ENCODE measurements at regions not wholly inside any gene's neighbourhood (a gene's known extent, or its start where the extent isn't known, plus 50 kb on each side); places are given as distances from the start of the nearest gene placed in this dataset.

- DNase-seq (ENCODE audit: low spot score) = peak; percentile 53
- Histone ChIP-seq H3K4me1 (ENCODE audit: control insufficient read depth in 1 of 2, low read depth in 2 of 2) (peaks cover 0 to 5% of the 10 kb centered on the region in 2 donors), H3K27ac (no peak overlapping the region), H3K36me3 (no peaks in the 10 kb centered on the region), H3K27me3 (replicated peaks; ENCODE audit: insufficient read depth) (no peaks in the 10 kb centered on the region), H3K4me3 (no peak overlapping the region), H3K9me3 (no peaks in the 10 kb centered on the region)
- no peak for ATAC-seq (ENCODE audit: insufficient number of reproducible peaks, low FRiP score, low read depth)
- peak; percentile 95 for TF ChIP-seq CTCF (IDR thresholded peaks at IDR 0.05)
These were observed 185.9 kb downstream of the MTX2 start for GRCh38 chr2:176454893-176455815.

- ATAC-seq (ENCODE audit: insufficient number of reproducible peaks, low FRiP score, low read depth) (no peak), DNase-seq (ENCODE audit: low spot score) (no peak)
- no peak for TF ChIP-seq CTCF (IDR thresholded peaks at IDR 0.05)
- H3K4me3 ChIP-seq = no peak overlapping the region
- no peak overlapping the region for H3K27ac ChIP-seq
- H3K4me1 ChIP-seq (ENCODE audit: control insufficient read depth in 1 of 2, low read depth in 2 of 2) = peaks cover 0 to 5% of the 10 kb centered on the region in 2 donors
- no peaks in the 10 kb centered on the region for H3K9me3 ChIP-seq
- H3K27me3 ChIP-seq (replicated peaks; ENCODE audit: insufficient read depth) = no peaks in the 10 kb centered on the region
- H3K36me3 ChIP-seq = no peaks in the 10 kb centered on the region
These were observed 186.6 kb downstream of the MTX2 start for GRCh38 chr2:176455816-176456291.

GRCh38 chr2:176457481-176457880 is 188.2 kb downstream of the MTX2 start:
- no peak overlapping the region for H3K27ac ChIP-seq
- DNase-seq (ENCODE audit: low spot score) (no peak), ATAC-seq (ENCODE audit: insufficient number of reproducible peaks, low FRiP score, low read depth) (no peak)
- TF ChIP-seq CTCF (IDR thresholded peaks at IDR 0.05) = no peak
- no peak overlapping the region for H3K4me3 ChIP-seq
- peaks cover 3 to 15% of the 10 kb centered on the region in 2 donors for H3K4me1 ChIP-seq (ENCODE audit: control insufficient read depth in 1 of 2, low read depth in 2 of 2)
- H3K9me3 ChIP-seq = no peaks in the 10 kb centered on the region
- no peaks in the 10 kb centered on the region for H3K27me3 ChIP-seq (replicated peaks; ENCODE audit: insufficient read depth)
- H3K36me3 ChIP-seq = no peaks in the 10 kb centered on the region

DNA sequence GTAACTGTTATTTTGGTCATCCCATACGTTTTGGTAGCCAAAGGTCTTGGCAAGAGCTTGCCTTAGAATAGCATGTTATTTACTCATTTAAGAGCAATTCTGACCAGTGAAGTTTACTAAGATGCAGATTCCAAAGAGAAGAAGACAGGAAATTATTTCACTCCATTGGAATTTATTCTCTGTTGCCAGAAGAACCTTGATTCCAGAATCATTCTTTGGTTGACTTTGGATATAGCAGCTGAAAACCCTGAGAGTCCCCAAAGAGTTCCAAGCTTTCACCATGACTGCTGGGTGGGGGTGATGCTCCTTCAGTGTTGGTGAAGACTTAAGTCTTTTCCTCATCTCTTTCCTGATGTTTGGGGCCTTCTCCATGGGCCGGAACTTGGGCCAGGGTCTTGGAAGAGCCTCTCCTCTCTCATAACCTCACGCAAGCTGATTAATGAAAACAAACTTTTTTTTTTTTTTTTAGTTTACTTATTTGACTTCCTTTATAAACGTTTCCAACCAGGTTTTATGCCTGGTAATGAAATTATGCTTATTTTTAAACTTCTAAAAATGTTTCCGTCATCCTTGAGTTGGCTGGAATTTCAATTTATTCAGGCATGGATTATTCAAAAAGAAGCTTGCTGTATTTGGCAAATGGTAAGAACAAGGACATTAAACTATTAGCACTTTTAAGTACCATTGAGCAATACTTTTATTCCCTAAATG is 192.0 kb downstream of the MTX2 start:
- no peaks in the 10 kb centered on the region for H3K9me3 ChIP-seq
- H3K4me3 ChIP-seq = no peak overlapping the region
- H3K4me1 ChIP-seq (ENCODE audit: control insufficient read depth in 1 of 2, low read depth in 2 of 2) = peaks cover 3 to 10% of the 10 kb centered on the region in 2 donors
- H3K27ac ChIP-seq = no peak overlapping the region
- H3K36me3 ChIP-seq = no peaks in the 10 kb centered on the region
- DNase-seq (ENCODE audit: low spot score) (no peak), ATAC-seq (ENCODE audit: insufficient number of reproducible peaks, low FRiP score, low read depth) (no peak)
- H3K27me3 ChIP-seq (replicated peaks; ENCODE audit: insufficient read depth) = no peaks in the 10 kb centered on the region
- TF ChIP-seq CTCF (IDR thresholded peaks at IDR 0.05) = no peak

Data from thoracic aorta (tissue), 2 donors.